ENCODE measurements at regions not wholly inside any gene's neighbourhood (a gene's known extent, or its start where the extent isn't known, plus 50 kb on each side); places are given as distances from the start of the nearest gene placed in this dataset.

GRCh38 chr14:65223636-65224035 is 121.3 kb upstream of the MAX start:
- no peak for TF ChIP-seq CTCF (IDR thresholded peaks at IDR 0.05; ENCODE audit: control extremely low read depth, extremely low read depth, low read depth, missing control alignments)
- ChIA-PET CTCF (interaction anchor here (0.7 to 2.6 kb wide), 13 partner anchors 15 to 736 kb away, joined by 3 to 12 read pairs (median 4); no protein-coding TSS in a partner anchor), POLR2A (interaction anchor here (0.7 kb wide), 1 partner anchor 65 kb away, joined by 3 read pairs; no protein-coding TSS in a partner anchor)
- no peak for DNase-seq (ENCODE audit: extremely low spot score)

GRCh38 chr14:65224799-65225198 is 122.5 kb upstream of the MAX start:
- ChIA-PET CTCF (interaction anchor here (0.9 to 2.6 kb wide), 9 partner anchors 14 to 735 kb away, joined by 3 to 8 read pairs (median 4); no protein-coding TSS in a partner anchor), POLR2A (interaction anchor here (0.6 to 1.5 kb wide), 2 partner anchors 18 to 113 kb away, joined by 4 read pairs; no protein-coding TSS in a partner anchor)
- no peak for DNase-seq (ENCODE audit: extremely low spot score)

DNA sequence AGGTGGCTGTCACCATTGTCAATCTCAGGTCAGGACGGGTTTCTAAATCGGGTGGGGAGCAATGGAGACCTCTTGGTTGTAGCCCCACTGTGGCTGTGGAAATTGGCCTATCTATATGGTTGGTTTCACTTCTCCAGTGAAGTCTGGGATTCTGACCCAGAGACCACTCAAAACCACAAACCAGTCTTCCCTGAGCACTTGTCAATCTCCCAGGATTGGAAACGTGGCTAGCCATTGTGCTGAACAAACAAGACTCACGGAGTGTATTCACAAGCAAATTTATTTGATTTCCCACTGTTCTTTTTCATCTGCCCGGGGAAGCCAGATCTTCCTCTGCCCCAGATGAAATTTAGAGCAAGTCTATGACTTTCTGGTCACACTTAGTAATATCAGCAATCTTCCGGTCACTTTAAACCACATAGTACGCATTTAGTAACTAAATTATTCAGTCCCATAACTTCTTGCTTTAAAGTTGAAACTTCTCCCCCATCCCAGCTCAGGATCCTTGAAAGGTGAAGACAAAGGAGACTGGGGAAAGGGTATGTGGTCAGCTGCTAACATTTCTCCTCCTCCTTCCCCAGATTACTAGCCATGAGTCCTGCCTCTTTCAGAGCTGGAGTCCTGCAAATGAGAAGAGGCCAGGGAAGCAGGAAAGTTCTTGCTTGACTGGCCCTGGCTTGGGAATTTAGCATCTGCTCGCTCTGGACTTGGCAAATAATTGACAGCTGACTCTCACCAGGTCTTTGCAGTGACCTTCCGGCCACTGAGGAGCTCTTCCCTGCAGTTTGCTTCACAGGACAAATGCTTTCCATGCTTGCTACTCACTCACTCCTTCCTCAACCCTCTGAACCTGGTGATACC is 123.2 kb upstream of the MAX start:
- DNase-seq (ENCODE audit: extremely low spot score) = no peak
- no peak for TF ChIP-seq CTCF (IDR thresholded peaks at IDR 0.05; ENCODE audit: control extremely low read depth, extremely low read depth, low read depth, missing control alignments)
- ChIA-PET CTCF (interaction anchor here (0.8 to 2.6 kb wide), 18 partner anchors 10 to 734 kb away, joined by 3 to 11 read pairs (median 5); partner anchors contain the start of gene FUT8), POLR2A (interaction anchor here (0.5 to 1.5 kb wide), 4 partner anchors 19 to 112 kb away, joined by 3 to 7 read pairs (median 4); no protein-coding TSS in a partner anchor)

More at GRCh38 chr14:65224799-65225198, 122.5 kb upstream of the MAX start:
- TF ChIP-seq CTCF (IDR thresholded peaks at IDR 0.05; ENCODE audit: control extremely low read depth, extremely low read depth, low read depth, missing control alignments) = no peak

GRCh38 chr14:65226824-65227604 is 124.7 kb upstream of the MAX start:
- ChIA-PET CTCF (interaction anchor here (1.1 to 2.6 kb wide), 15 partner anchors 11 to 733 kb away, joined by 3 to 11 read pairs (median 5); partner anchors contain the start of gene FUT8), POLR2A (no interaction called here)
- no peak for DNase-seq (ENCODE audit: extremely low spot score)
- no peak for TF ChIP-seq CTCF (IDR thresholded peaks at IDR 0.05; ENCODE audit: control extremely low read depth, extremely low read depth, low read depth, missing control alignments)

DNA sequence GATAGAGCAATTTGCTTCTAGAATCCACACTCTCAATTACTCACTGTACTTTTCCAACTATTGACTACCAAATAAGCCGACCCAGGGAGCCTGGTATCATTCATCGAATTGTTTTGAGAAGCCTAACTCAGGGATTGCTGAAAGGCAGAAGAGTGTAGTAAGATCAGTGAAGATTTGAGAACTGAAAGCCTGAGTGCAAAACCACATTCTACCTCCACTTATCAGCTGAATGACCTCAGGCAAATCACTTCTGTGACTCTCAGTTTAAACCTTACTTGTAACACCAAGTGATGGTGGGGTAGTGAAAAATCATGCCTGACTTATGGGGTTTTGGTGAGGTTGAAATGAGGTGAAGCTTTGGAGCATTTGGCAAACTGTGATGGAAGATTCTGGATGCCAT is 126.1 kb upstream of the MAX start:
- ChIA-PET POLR2A (interaction anchor here (0.6 kb wide), 1 partner anchor 118 kb away, joined by 6 read pairs; no protein-coding TSS in a partner anchor), CTCF (interaction anchor here (1.0 to 2.5 kb wide), 10 partner anchors 8 to 596 kb away, joined by 3 to 8 read pairs (median 3); no protein-coding TSS in a partner anchor)
- TF ChIP-seq CTCF (IDR thresholded peaks at IDR 0.05; ENCODE audit: control extremely low read depth, extremely low read depth, low read depth, missing control alignments) = no peak
- DNase-seq (ENCODE audit: extremely low spot score) = peak; percentile 74
